Epithelial cell of proximal tubule (primary cell): ENCODE measurements at regions not wholly inside any gene's neighbourhood (a gene's known extent, or its start where the extent isn't known, plus 50 kb on each side); places are given as distances from the start of the nearest gene placed in this dataset.

Experiments
- DNase-seq: peaks from one replicate; pipeline ENCODE4 v3.0.0-alpha.2; 2011; ENCODE audit warnings: low read depth
- H3K4me3 ChIP-seq: 2 replicates; pipeline ENCODE4 v1.5.1; 2011; ENCODE audit warnings: low read depth, mild to moderate bottlenecking, low read length
- TF ChIP-seq, protein P1 (sequence below): conservative IDR thresholded peaks from 2 replicates; pipeline ENCODE4 v1.5.1; 2012; ENCODE audit warnings: low read depth, mild to moderate bottlenecking, low read length

GRCh38 chr19:31402529-31403316 is 53.5 kb upstream of the TSHZ3 start:
- TF ChIP-seq, protein P1, sequence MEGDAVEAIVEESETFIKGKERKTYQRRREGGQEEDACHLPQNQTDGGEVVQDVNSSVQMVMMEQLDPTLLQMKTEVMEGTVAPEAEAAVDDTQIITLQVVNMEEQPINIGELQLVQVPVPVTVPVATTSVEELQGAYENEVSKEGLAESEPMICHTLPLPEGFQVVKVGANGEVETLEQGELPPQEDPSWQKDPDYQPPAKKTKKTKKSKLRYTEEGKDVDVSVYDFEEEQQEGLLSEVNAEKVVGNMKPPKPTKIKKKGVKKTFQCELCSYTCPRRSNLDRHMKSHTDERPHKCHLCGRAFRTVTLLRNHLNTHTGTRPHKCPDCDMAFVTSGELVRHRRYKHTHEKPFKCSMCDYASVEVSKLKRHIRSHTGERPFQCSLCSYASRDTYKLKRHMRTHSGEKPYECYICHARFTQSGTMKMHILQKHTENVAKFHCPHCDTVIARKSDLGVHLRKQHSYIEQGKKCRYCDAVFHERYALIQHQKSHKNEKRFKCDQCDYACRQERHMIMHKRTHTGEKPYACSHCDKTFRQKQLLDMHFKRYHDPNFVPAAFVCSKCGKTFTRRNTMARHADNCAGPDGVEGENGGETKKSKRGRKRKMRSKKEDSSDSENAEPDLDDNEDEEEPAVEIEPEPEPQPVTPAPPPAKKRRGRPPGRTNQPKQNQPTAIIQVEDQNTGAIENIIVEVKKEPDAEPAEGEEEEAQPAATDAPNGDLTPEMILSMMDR = no peak
- no peak for DNase-seq
- no peak overlapping the region for H3K4me3 ChIP-seq

GRCh38 chr19:31406106-31406505 is 56.9 kb upstream of the TSHZ3 start:
- DNase-seq = no peak
- H3K4me3 ChIP-seq = no peak overlapping the region
- TF ChIP-seq, protein P1 = no peak

GRCh38 chr19:31408460-31409124 is 59.4 kb upstream of the TSHZ3 start:
- DNase-seq = peak; percentile 43
- TF ChIP-seq, protein P1 = no peak
- no peak overlapping the region for H3K4me3 ChIP-seq

- no peak for DNase-seq
- no peak overlapping the region for H3K4me3 ChIP-seq
- TF ChIP-seq, protein P1 = no peak
Observed at GRCh38 chr19:31413353-31413752, 64.1 kb upstream of the TSHZ3 start.

GRCh38 chr19:31415322-31415721 is 66.1 kb upstream of the TSHZ3 start:
- TF ChIP-seq, protein P1 = no peak
- DNase-seq = no peak
- H3K4me3 ChIP-seq = no peak overlapping the region

DNA sequence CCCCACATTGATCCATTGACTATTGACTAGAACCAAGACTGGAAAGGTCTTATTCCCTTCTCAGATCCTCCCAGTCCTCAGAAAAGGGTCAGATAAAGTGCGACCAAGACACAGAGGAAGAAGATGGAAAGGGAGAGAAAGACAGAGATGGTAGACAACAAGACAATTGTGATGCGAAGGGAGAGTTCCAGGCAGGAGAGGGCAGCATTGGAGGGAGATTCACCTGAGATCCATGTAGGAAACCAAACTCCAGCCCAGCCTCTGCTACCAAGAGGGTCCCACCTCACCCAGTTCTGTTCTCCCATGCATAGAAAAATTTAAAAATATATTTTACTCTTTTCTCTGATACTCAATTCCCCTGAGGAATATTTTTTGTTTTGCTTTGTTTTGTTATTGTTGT is 67.3 kb upstream of the TSHZ3 start:
- no peak overlapping the region for H3K4me3 ChIP-seq
- DNase-seq = no peak
- TF ChIP-seq, protein P1 = no peak

DNA sequence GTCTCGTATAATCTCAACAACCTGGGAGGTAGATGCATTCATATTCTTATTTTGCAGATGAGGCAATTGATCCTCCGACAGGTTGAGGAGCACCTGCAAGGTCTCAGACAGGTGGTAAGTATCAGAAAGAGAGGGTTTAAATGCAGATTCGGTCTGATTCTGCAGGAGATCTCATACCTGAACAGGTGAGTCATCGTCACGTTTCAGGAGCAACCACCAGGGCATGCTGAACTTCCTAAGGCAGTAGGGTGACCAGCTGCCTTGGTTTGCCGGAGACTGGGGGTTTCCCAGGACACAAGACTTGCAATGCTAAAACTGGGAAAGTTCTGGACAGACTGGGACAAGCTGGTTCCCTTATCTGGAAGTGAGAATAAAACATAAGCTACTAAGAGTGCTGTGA is 68.8 kb upstream of the TSHZ3 start:
- no peak for DNase-seq
- TF ChIP-seq, protein P1 = no peak
- H3K4me3 ChIP-seq = no peak overlapping the region
